ENCODE measurements at regions not wholly inside any gene's neighbourhood (a gene's known extent, or its start where the extent isn't known, plus 50 kb on each side); places are given as distances from the start of the nearest gene placed in this dataset.

DNA sequence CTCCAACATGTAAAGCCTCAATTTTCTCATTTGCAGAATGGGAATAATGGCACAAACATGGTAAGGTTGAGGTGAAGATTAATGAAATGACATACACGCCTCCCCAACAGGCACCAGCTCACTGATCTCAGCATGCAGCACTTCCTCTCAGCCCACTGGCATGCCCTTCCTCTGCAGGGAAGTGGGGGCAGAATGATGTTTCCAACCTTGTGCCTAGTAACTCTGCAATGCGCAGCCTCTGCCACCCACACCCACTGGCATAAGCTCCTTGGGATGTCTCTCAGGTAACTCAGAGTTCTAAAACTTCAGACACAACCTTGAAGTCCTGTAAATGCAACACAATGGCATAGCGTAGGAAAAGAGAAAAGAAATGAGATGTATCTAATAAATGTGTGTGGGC lies 540.7 kb downstream of the HTR7 start:
- ATAC-seq (ENCODE audit: low FRiP score) (no peak), DNase-seq (no peak)
- Histone ChIP-seq H3K9me3 (ENCODE audit: control insufficient read depth, low read length) (no peaks in the 10 kb centered on the region), H3K4me3 (ENCODE audit: low read length in 2 of 2) (no peak overlapping the region), H3K27me3 (ENCODE audit: control insufficient read depth in 1 of 2, insufficient read depth in 2 of 2, low read length in 1 of 2) (no peaks in the 10 kb centered on the region), H3K27ac (ENCODE audit: low read depth in 1 of 2, low read length in 2 of 2) (no peak overlapping the region), H3K4me1 (ENCODE audit: control insufficient read depth in 1 of 2, insufficient read depth in 2 of 2, low read length in 2 of 2) (no peaks in the 10 kb centered on the region), H3K36me3 (ENCODE audit: control insufficient read depth in 1 of 2, insufficient read depth in 2 of 2, low read length in 1 of 2) (no peaks in the 10 kb centered on the region)
- intact Hi-C loops (cut with DNase I): no loop called here
- WGBS, 2 donors: 94 to 97% methylated on average over 3 of the region's 3 CpGs

DNA sequence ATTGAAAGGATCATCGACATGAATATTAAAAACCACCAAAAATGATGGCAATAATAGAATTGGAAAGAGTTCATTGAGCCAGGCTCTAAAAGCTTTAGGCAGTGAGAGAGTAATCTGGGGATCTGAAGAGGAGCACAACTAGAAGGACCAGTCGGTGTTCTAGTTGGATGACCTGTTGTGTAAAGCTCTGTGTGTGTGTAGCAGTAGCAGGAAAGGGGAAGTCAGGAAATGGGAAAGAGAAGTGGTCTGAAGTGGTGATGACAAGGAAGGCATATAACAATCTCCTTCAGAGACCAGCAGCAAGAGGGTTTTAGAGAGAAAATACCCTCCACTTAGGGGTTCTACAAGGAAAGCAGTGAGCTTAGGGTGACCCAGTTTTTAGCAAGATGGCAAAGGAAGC lies 539.2 kb downstream of the HTR7 start:
- no peak for DNase-seq
- H3K9me3 ChIP-seq (ENCODE audit: control insufficient read depth, low read length): no peaks in the 10 kb centered on the region
- ATAC-seq (ENCODE audit: low FRiP score): no peak
- no peaks in the 10 kb centered on the region for H3K4me1 ChIP-seq (ENCODE audit: control insufficient read depth in 1 of 2, insufficient read depth in 2 of 2, low read length in 2 of 2)
- no peak overlapping the region for H3K4me3 ChIP-seq (ENCODE audit: low read length in 2 of 2)
- no peaks in the 10 kb centered on the region for H3K27me3 ChIP-seq (ENCODE audit: control insufficient read depth in 1 of 2, insufficient read depth in 2 of 2, low read length in 1 of 2)
- no peak overlapping the region for H3K27ac ChIP-seq (ENCODE audit: low read depth in 1 of 2, low read length in 2 of 2)
- H3K36me3 ChIP-seq (ENCODE audit: control insufficient read depth in 1 of 2, insufficient read depth in 2 of 2, low read length in 1 of 2): no peaks in the 10 kb centered on the region
- intact Hi-C loops (cut with DNase I): no loop called here
- 91 to 94% methylated on average over 2 of the region's 2 CpGs for WGBS, 2 donors

DNA sequence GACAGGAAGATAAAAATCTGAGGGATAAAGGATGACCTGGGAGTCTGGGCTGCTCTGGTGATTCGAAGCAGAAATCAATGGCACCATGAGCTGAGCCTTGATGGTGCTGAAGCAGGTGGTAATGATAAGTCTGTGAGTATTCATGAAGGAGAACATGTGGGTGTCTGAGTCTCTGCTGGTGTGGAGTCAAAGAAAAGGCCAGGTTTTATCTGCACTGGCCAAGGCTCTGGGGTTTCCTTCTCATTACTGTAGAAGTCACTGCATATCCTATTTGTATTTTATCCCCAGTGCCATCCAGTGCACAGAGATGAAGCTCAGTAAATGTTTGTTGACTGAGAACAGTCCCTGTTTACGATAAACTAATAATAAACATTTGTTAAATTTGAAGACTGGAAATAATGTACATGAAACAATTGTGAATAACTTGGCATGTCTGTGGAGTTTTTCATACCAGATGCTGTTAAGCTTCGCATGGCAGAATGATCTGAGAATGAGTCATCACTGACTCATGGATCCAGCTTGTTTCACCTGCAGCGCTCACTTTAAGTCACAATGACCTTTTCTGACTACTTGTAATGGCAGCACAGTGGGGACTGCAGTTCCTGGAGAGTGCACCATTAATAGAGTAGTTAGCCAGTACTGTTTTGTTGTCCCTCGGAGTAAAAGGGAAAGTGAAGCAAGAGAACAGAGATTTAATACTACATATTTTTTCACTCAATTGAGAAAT lies 538.5 kb downstream of the HTR7 start:
- DNase-seq (no peak), ATAC-seq (ENCODE audit: low FRiP score) (peak; percentile 19)
- H3K9me3 ChIP-seq (ENCODE audit: control insufficient read depth, low read length): no peaks in the 10 kb centered on the region
- no peak overlapping the region for H3K27ac ChIP-seq (ENCODE audit: low read depth in 1 of 2, low read length in 2 of 2)
- no peaks in the 10 kb centered on the region for H3K4me1 ChIP-seq (ENCODE audit: control insufficient read depth in 1 of 2, insufficient read depth in 2 of 2, low read length in 2 of 2)
- 40 to 49% methylated on average over 5 of the region's 5 CpGs for WGBS, 2 donors
- intact Hi-C loops (cut with DNase I): no loop called here
- H3K27me3 ChIP-seq (ENCODE audit: control insufficient read depth in 1 of 2, insufficient read depth in 2 of 2, low read length in 1 of 2): no peaks in the 10 kb centered on the region
- no peaks in the 10 kb centered on the region for H3K36me3 ChIP-seq (ENCODE audit: control insufficient read depth in 1 of 2, insufficient read depth in 2 of 2, low read length in 1 of 2)
- no peak overlapping the region for H3K4me3 ChIP-seq (ENCODE audit: low read length in 2 of 2)

DNA sequence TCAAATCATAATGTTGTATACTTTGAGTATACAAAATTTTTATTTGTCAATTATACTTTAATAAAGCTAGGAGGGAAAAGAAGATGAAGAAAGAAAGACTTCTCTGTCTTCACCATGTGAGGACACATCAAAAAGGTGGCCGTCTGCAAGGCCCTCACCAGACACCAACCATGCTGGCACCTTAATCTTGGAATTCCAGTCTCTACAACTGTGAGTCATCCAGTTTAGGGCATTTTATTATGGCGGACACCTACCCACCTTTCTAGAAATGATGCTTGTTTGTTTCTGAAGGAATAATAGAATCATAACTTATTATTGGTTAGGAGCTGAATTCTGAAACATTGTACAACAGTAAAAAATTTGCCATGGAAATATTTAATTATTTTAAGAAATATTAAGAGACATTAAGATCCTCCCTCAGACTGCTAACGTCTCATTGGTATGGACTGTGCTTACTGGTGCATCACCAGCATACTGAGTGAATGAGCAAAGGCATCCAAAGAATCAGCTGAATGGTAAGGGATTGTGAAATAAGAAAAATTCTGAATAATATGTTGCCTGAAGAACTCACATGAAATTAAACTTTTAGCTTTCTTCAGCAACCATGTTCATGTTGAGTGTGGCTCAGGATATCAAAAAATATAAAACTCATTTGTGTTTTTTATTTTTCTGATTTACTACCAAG lies 536.6 kb downstream of the HTR7 start:
- no peaks in the 10 kb centered on the region for H3K27me3 ChIP-seq (ENCODE audit: control insufficient read depth in 1 of 2, insufficient read depth in 2 of 2, low read length in 1 of 2)
- no peaks in the 10 kb centered on the region for H3K36me3 ChIP-seq (ENCODE audit: control insufficient read depth in 1 of 2, insufficient read depth in 2 of 2, low read length in 1 of 2)
- no peak overlapping the region for H3K27ac ChIP-seq (ENCODE audit: low read depth in 1 of 2, low read length in 2 of 2)
- DNase-seq: no peak
- intact Hi-C loops (cut with DNase I): no loop called here
- peaks cover 2% of the 10 kb centered on the region for H3K9me3 ChIP-seq (ENCODE audit: control insufficient read depth, low read length)
- peaks cover 0 to 3% of the 10 kb centered on the region in 2 donors for H3K4me1 ChIP-seq (ENCODE audit: control insufficient read depth in 1 of 2, insufficient read depth in 2 of 2, low read length in 2 of 2)
- 94 to 98% methylated on average over 3 of the region's 3 CpGs for WGBS, 2 donors
- H3K4me3 ChIP-seq (ENCODE audit: low read length in 2 of 2): no peak overlapping the region
- ATAC-seq (ENCODE audit: low FRiP score): no peak

DNA sequence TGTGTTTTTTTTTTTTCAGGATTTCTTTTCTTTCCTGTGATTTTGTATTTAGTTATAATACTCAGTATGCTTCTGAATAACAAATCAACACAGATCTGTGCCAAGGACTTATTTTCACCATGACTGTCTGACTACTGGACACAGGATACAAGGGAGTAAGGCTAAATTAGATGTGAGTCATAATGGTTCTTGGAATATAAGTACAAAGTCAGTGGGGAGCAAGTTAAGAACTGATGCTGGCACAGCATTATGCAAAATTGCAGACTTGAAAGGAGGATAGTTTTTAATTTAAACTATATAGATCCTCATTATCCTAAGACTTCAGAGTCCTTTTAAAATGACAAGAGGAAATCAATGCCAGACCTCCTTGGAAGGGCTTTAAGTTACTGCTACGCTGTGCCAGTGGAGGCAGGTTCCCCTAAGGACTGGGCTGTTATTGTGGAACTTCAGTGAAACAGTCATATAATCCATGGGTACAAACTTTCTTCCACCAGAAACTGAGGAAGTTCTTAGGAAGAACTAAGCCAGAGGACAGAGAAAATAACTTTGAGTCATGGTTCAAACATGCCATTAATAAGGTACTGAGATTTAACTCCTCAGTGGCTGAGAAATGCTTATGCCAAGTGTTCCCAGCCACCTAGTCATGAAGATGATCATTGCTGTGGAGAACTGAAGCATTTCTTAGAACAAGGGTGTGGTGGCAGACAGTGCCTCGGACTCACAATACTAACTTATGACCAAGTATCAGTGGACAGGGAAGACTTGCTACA lies 531.2 kb downstream of the HTR7 start:
- Histone ChIP-seq H3K9me3 (ENCODE audit: control insufficient read depth, low read length) (peaks cover 2% of the 10 kb centered on the region), H3K27me3 (ENCODE audit: control insufficient read depth in 1 of 2, insufficient read depth in 2 of 2, low read length in 1 of 2) (no peaks in the 10 kb centered on the region), H3K36me3 (ENCODE audit: control insufficient read depth in 1 of 2, insufficient read depth in 2 of 2, low read length in 1 of 2) (peaks cover 0 to 2% of the 10 kb centered on the region in 2 donors), H3K27ac (ENCODE audit: low read depth in 1 of 2, low read length in 2 of 2) (no peak overlapping the region), H3K4me3 (ENCODE audit: low read length in 2 of 2) (no peak overlapping the region), H3K4me1 (ENCODE audit: control insufficient read depth in 1 of 2, insufficient read depth in 2 of 2, low read length in 2 of 2) (peaks cover 0 to 6% of the 10 kb centered on the region in 2 donors)
- DNase-seq (no peak), ATAC-seq (ENCODE audit: low FRiP score) (no peak)
- intact Hi-C loops (cut with DNase I): no loop called here
- 90 to 93% methylated on average over 2 of the region's 2 CpGs for WGBS, 2 donors

DNA sequence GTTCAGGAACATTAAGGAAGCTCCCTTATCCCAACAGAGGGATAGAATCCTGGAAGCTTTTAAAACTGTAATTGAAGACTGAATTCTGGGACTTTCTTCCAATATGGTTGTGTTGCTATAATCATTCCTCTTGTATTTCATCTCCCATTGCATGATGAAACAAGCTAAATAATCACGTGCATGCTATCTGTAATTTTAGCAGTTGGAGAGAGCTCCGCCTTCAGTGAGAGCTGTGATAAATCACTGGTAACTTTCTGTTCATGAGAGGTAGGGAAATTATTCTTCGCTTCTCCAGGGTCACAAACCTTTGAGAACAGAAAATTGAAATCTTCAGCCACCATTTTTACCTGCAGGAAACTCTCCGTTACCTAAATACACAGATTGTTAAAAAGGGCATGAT lies 530.2 kb downstream of the HTR7 start:
- 69 to 95% methylated on average over 4 of the region's 4 CpGs for WGBS, 2 donors
- H3K36me3 ChIP-seq (ENCODE audit: control insufficient read depth in 1 of 2, insufficient read depth in 2 of 2, low read length in 1 of 2): peaks cover 0 to 2% of the 10 kb centered on the region in 2 donors
- peaks cover 0 to 6% of the 10 kb centered on the region in 2 donors for H3K4me1 ChIP-seq (ENCODE audit: control insufficient read depth in 1 of 2, insufficient read depth in 2 of 2, low read length in 2 of 2)
- intact Hi-C loops (cut with DNase I): no loop called here
- H3K9me3 ChIP-seq (ENCODE audit: control insufficient read depth, low read length): peaks cover 2% of the 10 kb centered on the region
- H3K27ac ChIP-seq (ENCODE audit: low read depth in 1 of 2, low read length in 2 of 2): no peak overlapping the region
- H3K27me3 ChIP-seq (ENCODE audit: control insufficient read depth in 1 of 2, insufficient read depth in 2 of 2, low read length in 1 of 2): no peaks in the 10 kb centered on the region
- H3K4me3 ChIP-seq (ENCODE audit: low read length in 2 of 2): no peak overlapping the region
- DNase-seq (no peak), ATAC-seq (ENCODE audit: low FRiP score) (no peak)

DNA sequence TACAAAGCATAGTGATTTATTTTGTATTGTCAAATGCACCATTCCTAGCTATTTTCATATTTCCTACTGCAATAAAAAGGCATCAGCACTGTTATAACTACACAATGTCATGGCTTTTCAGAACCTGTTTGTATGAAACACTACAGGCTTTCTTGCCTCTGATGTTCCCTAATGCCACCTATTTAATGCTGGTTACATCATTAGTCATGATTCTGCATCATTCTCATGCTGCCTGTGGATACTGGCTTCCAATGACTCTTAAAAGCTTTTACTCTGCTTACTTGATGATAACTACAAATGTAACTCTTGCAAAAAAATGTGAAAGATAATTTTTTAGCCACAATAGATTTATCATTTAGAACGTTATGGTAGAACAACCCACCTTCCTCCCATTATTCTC lies 529.4 kb downstream of the HTR7 start:
- H3K9me3 ChIP-seq (ENCODE audit: control insufficient read depth, low read length): peaks cover 2% of the 10 kb centered on the region
- H3K27ac ChIP-seq (ENCODE audit: low read depth in 1 of 2, low read length in 2 of 2): no peak overlapping the region
- no peak for ATAC-seq (ENCODE audit: low FRiP score)
- intact Hi-C loops (cut with DNase I): no loop called here
- no peak overlapping the region for H3K4me3 ChIP-seq (ENCODE audit: low read length in 2 of 2)
- peaks cover 0 to 6% of the 10 kb centered on the region in 2 donors for H3K4me1 ChIP-seq (ENCODE audit: control insufficient read depth in 1 of 2, insufficient read depth in 2 of 2, low read length in 2 of 2)
- peaks cover 0 to 2% of the 10 kb centered on the region in 2 donors for H3K36me3 ChIP-seq (ENCODE audit: control insufficient read depth in 1 of 2, insufficient read depth in 2 of 2, low read length in 1 of 2)
- H3K27me3 ChIP-seq (ENCODE audit: control insufficient read depth in 1 of 2, insufficient read depth in 2 of 2, low read length in 1 of 2): no peaks in the 10 kb centered on the region
- 84 to 90% methylated on average over 1 of the region's 1 CpG for WGBS, 2 donors
- no peak for DNase-seq

DNA sequence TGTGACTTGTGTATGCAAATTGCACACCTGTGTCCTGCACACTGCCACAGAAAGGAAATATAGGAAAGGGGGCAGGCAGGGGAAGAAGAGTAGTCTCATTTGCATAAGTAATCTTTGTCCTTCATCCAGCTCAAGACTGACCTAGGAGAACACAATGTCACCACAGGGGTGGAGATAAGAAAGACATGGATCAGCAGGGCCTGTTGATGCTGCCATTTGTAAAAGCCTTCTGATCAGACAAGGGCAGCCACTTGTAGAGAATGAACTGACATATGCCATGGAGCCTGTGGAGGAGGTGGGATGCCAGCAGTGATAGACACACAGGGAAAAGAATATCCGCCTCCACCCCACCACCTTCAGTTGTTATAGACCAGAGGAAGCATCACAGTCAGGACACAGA lies 528.9 kb downstream of the HTR7 start:
- DNase-seq: no peak
- Histone ChIP-seq H3K27ac (ENCODE audit: low read depth in 1 of 2, low read length in 2 of 2) (no peak overlapping the region), H3K36me3 (ENCODE audit: control insufficient read depth in 1 of 2, insufficient read depth in 2 of 2, low read length in 1 of 2) (peaks cover 0 to 2% of the 10 kb centered on the region in 2 donors), H3K4me3 (ENCODE audit: low read length in 2 of 2) (no peak overlapping the region), H3K9me3 (ENCODE audit: control insufficient read depth, low read length) (peaks cover 2% of the 10 kb centered on the region), H3K4me1 (ENCODE audit: control insufficient read depth in 1 of 2, insufficient read depth in 2 of 2, low read length in 2 of 2) (peaks cover 0 to 6% of the 10 kb centered on the region in 2 donors), H3K27me3 (ENCODE audit: control insufficient read depth in 1 of 2, insufficient read depth in 2 of 2, low read length in 1 of 2) (no peaks in the 10 kb centered on the region)
- intact Hi-C loops (cut with DNase I): no loop called here
- no peak for ATAC-seq (ENCODE audit: low FRiP score)
- WGBS, 2 donors: 92 to 96% methylated on average over 1 of the region's 1 CpG

All from aorta (tissue), 5 donors.